Putamen (tissue), 1 donor: ENCODE measurements at regions not wholly inside any gene's neighbourhood (a gene's known extent, or its start where the extent isn't known, plus 50 kb on each side); places are given as distances from the start of the nearest gene placed in this dataset.

Experiments
- DNase-seq: peaks from one replicate; pipeline ENCODE4 v3.0.0-alpha.2; 2016; ENCODE audit warnings: low spot score

DNA sequence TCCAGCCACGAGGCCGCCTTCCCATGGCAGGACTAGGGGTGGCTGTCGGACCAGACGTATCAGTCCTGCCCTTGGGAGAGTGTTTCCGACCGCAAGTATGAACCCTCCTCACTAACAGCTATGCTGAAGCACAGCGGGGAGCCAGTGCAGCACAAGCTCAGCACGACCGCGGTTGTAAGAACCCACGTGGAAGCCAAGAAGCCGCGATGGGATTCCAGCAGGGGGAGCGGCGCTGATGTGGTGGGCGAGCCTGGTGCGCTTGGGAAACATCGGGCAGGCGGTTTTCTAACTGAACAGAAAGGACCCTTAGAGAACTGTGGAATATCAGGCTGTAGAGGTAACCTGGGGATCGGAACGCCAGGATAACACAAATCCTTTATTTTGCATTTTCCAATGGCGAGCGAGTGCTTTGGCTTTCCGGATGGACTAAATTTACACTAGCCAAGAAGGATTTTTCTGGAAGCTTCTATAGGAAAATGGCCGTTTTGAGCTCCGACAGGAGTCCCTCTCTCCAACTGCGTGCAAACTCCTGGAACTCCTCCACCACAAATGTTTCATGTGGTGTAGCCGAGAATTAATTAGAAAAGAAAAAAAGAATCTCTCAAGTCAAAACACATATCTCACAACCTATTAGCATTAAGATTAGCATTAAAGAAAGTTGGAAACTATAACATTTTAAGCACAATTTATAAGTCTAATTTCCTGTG is 132.0 kb upstream of the MYCN start:
- no peak for DNase-seq

- DNase-seq: no peak
Observed at GRCh38 chr2:15808944-15809343, 131.4 kb upstream of the MYCN start.

DNA sequence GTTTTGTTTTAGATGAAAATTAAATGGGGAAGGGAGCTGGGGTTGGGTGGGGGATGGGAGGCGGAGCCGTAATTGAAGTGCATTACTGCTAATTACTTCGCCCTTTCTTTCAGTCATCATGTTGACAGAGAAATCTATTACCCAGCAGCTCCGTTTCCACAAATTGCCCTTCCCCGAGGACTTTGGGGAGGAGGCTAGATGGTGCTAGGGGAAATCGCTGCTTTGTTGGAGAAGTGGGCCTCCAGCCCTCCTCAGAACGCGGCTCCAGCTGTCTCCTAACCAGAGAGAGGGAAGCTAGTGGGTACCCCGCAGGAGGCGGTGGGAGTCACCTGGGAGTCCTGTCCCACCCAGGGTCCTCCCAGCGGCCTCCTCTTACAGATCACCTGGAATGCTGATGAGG is 130.9 kb upstream of the MYCN start:
- no peak for DNase-seq

DNA sequence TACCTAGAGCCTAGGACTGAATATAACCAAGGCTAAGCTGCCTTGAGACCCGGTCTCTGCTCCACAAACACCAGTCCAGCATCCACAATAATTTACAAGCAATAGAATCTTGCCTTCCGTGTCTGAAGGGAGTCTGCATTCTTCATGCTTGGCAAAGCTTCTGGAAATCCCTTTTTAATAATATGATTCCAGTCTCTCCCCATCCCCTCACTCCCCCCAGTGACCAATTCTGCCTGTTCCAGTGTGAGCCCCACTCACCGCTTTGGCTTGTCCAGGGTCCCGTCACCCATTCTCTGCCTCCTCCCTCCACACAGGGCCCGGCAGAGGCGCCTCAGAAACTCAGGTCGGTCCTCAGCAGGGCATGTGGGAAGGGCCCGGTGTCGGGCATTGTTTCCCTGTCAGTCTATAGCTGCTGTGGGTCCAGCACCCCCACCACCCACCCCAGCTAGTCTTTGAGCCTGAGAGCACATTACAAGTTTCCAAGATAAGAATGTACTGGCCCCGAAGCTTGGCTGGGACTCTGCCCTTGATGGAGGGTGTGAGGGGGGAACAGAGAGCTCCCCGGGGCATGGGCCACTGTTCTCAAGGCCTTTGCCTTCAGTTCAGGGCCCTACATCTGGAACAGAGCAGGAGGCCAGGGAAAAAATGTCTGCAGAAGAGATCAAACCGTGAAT is 129.7 kb upstream of the MYCN start:
- DNase-seq: no peak

- DNase-seq: no peak
Observed at GRCh38 chr2:15811367-15811766, 129.0 kb upstream of the MYCN start.

DNA sequence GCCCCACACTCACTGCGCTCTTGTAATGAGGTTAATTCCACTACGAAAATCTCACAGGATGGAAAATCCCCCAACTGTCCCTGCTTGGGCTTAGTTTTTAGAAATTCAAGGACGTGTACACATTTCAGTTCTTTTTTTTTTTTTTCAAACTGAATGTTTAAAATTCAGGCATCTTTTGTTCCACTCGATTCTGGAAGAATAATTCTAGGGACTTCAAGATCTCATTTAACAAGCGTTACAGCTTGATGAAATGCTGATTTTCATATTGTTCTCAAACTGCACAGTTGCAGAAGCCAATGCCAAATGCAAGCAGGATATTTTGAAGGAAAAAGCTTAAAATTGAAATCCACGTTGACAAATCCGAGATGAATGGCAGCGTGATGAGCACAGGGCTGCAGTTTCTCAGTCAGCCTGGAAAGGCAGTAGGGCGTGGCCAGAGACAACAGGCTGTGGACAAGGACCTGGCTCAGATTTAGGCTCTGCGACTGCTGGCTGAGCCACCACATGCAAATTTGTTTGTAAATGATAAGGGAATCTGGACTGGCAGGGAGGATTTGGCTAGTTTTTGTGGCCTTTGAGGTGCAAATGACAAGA is 128.1 kb upstream of the MYCN start:
- no peak for DNase-seq

- DNase-seq: no peak
Observed at GRCh38 chr2:15813481-15814266, 126.7 kb upstream of the MYCN start.

GRCh38 chr2:15814403-15814802 is 125.9 kb upstream of the MYCN start:
- no peak for DNase-seq

DNA sequence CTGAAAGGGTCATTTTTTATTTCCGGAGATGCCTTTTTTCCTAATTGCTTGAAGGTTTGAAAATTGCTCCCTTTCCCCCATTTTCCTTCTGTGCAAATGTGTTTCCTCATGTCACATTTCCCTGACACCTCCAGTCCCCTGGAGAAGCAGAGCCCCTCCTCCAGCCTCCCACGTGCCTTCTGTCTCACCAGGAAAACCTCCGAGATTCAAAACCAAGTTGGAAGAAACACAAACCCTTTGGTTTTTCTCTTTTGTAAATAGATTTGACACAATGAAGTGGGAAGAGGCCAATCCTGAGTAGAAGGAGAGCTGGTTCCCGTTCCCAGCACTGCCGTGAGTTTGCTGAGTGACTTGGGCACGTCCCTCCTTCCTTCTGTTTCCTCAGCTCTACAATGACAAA is 125.4 kb upstream of the MYCN start:
- DNase-seq: no peak

- no peak for DNase-seq
Observed at GRCh38 chr2:15816226-15816625, 124.1 kb upstream of the MYCN start.

- no peak for DNase-seq
Observed at GRCh38 chr2:15816674-15817406, 123.5 kb upstream of the MYCN start.

GRCh38 chr2:15817748-15818147 is 122.6 kb upstream of the MYCN start:
- DNase-seq: no peak

DNA sequence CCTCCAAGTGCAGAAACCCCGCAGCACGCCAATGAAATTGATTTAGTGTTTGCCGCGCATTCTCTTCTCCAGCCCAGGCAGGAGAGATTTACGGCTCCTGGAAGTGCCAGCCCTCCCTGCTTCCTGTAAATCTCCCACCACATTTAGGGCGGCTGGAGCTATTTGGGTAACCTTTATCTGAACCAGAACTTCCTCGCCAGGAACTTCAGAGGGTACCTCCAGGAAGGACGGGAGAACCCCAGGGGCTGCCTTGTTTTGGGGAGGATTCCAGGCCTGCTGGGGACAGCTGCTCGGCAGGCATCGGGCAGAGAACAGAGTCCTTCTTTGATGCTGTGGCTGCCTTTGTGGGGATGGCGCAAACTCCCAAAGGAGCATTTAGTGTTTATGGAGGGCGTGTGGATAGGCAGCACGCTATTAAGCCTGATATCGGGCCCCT is 122.0 kb upstream of the MYCN start:
- DNase-seq: no peak

DNA sequence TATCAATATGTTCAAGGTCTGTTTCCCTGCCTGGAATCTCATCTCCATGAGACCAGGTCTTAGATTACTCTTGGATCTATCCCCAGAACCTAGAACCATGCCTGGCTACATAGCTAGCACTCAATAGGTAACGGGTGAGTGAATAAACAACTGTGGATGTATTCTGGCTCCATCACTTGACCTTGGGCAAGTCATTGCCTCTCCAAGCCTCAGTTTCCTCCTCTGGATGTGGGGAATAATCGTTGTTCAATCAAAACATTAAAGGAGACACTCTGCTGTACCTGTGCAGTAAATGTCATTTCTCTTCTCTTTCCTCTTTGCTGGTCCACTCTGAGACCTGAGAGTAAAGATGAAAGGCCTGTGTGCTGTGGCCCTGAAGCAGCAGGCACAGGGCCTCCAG is 121.5 kb upstream of the MYCN start:
- no peak for DNase-seq

GRCh38 chr2:15819562-15820256 is 120.6 kb upstream of the MYCN start:
- no peak for DNase-seq

GRCh38 chr2:15820257-15820566 is 120.1 kb upstream of the MYCN start:
- DNase-seq: no peak

DNA sequence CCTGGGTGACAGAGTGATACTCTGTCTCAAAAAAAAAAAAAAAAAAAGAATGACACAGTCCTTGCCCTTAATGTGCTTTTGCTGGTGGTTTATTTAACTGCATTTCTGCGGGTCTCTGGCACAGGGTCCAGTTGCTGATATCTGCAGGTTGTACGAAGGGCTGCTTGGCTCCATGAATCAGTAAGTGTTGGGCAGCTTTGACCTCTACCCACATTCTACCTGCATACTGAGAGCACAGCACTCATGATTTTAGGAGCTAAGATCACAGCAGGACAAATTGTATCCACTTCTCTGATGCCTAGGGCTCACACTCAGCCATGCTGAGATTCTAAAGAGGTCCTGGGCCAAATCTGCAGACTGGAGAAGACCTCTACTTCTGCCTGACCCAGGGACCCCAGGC is 119.4 kb upstream of the MYCN start:
- DNase-seq: no peak

GRCh38 chr2:15822151-15823044 is 118.0 kb upstream of the MYCN start:
- no peak for DNase-seq

DNA sequence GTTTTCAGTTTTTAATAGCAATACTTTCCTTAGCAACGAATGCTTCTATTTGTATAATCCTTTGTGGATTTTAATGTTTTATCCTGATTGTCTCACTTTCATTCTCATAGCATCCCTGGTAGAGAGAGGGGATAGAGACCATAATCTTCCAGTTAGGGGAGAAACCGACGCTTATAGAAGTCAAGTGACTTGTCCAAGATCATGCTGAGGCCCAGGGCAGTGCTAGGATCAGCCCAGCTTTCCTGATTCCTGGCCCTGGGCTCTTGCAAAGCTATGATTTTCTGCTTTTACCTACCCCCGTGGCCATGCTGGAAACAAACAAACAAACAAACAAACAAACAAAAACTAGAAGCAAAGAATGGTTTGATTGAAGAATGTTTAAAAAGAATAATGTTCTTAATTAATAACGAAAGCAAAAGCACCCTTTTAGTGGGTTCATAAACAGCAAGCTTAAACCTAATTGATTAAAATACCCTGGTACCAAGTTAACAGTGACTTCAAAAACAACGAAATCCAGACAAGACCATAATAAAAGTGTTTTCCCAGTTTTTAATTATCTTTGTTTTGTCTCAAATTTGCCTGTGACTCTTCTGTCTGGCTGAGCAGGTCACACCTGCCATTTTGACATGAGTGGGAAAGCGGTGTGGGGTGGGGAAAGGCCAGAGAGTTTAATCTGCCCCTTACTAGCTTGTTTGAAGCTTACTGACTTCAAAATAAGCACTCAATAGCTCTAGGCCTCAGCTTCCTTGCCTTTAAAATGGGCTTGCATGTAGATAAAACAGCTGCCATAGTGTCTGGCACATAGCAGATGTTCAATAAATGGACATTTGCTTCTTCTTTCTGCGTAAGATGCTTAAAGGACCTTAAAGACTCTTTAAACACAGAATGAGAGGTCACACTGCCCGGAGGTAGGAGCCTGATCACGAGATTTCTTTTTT is 116.6 kb upstream of the MYCN start:
- no peak for DNase-seq
